DMS153 (cell line): ENCODE measurements at regions not wholly inside any gene's neighbourhood (a gene's known extent, or its start where the extent isn't known, plus 50 kb on each side); places are given as distances from the start of the nearest gene placed in this dataset.
A peak's percentile ranks its signal among the peaks of the same experiment; 100 is the strongest.

Source experiments
- DNase-seq: peaks from one replicate; lab custom pipeline; 2025; lab: John Stamatoyannopoulos, UW

- DNase-seq: no peak
Observed at GRCh38 chr4:123841447-123842121, 445.0 kb downstream of the SPRY1 start.

GRCh38 chr4:123843137-123843536 lies 446.5 kb downstream of the SPRY1 start:
- no peak for DNase-seq

- DNase-seq: no peak
Observed at GRCh38 chr4:123844374-123844773, 447.8 kb downstream of the SPRY1 start.

GRCh38 chr4:123846092-123846491 lies 449.5 kb downstream of the SPRY1 start:
- no peak for DNase-seq

- DNase-seq: no peak
Observed at GRCh38 chr4:123846561-123846960, 450.0 kb downstream of the SPRY1 start.

GRCh38 chr4:123848606-123849005 lies 452.0 kb downstream of the SPRY1 start:
- no peak for DNase-seq

- DNase-seq: peak; percentile 27
Observed at GRCh38 chr4:123849495-123849894, 452.9 kb downstream of the SPRY1 start.

- no peak for DNase-seq
Observed at GRCh38 chr4:123851521-123851920, 454.9 kb downstream of the SPRY1 start.

GRCh38 chr4:123853651-123854050 lies 457.1 kb downstream of the SPRY1 start:
- no peak for DNase-seq

GRCh38 chr4:123856689-123857545 lies 460.3 kb downstream of the SPRY1 start:
- peak; percentile 63 for DNase-seq

- no peak for DNase-seq
Observed at GRCh38 chr4:123858465-123858864, 461.9 kb downstream of the SPRY1 start.

- DNase-seq: no peak
Observed at GRCh38 chr4:123862812-123863211, 466.2 kb downstream of the SPRY1 start.

GRCh38 chr4:123866796-123867195 lies 470.2 kb downstream of the SPRY1 start:
- no peak for DNase-seq

- no peak for DNase-seq
Observed at GRCh38 chr4:123867910-123868587, 471.5 kb downstream of the SPRY1 start.

GRCh38 chr4:123869286-123870215 lies 473.0 kb downstream of the SPRY1 start:
- DNase-seq: peak; percentile 78

- no peak for DNase-seq
Observed at GRCh38 chr4:123870216-123870876, 473.8 kb downstream of the SPRY1 start.

GRCh38 chr4:123871341-123871740 lies 474.7 kb downstream of the SPRY1 start:
- DNase-seq: no peak

GRCh38 chr4:123874063-123874462 lies 477.5 kb downstream of the SPRY1 start:
- no peak for DNase-seq

- no peak for DNase-seq
Observed at GRCh38 chr4:123876143-123876542, 479.5 kb downstream of the SPRY1 start.

- DNase-seq: no peak
Observed at GRCh38 chr4:123876671-123877101, 480.1 kb downstream of the SPRY1 start.

GRCh38 chr4:123877551-123877950 lies 481.0 kb downstream of the SPRY1 start:
- DNase-seq: no peak
